Retinal pigment epithelial cell (primary cell): ENCODE measurements at regions not wholly inside any gene's neighbourhood (a gene's known extent, or its start where the extent isn't known, plus 50 kb on each side); places are given as distances from the start of the nearest gene placed in this dataset.
"Not testable (repeated sequence)": the region's sequence is repeated elsewhere in the genome, so short reads cannot be mapped to it uniquely, and the experiment has no call there.

Source experiments
- DNase-seq: peaks from one replicate; pipeline ENCODE4 v3.0.0-alpha.2; 2010; ENCODE audit warnings: low read depth
- H3K4me3 ChIP-seq: 2 replicates; pipeline ENCODE4 v1.5.1; 2011; ENCODE audit warnings: mild to moderate bottlenecking, low read length, control low read depth, moderate library complexity
- TF ChIP-seq, protein P1 (sequence below): conservative IDR thresholded peaks from 2 replicates; pipeline ENCODE4 v1.5.1; 2011; ENCODE audit warnings: low read depth, low read length, control low read depth, inconsistent platforms

DNA sequence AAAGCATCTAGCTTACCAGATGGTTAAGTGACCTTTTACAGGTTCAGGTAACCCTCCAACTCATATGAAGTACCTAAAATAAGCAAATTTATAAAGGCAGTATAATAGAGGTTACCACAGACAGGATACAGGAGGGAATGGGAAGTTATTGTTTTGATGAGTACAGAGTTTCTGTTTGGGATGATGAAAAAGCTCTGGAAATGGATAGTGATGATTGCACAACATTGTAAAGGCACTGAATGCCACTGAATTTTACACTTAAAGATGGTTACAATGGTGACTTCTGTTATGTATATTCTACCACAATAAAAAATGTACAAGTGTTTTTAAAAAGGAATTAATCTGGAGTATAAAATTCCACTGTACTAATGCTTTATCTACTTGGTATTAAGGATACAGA, 75.0 kb upstream of the NIPBL start:
- no peak for DNase-seq
- no peak overlapping the region for H3K4me3 ChIP-seq
- TF ChIP-seq, protein P1, sequence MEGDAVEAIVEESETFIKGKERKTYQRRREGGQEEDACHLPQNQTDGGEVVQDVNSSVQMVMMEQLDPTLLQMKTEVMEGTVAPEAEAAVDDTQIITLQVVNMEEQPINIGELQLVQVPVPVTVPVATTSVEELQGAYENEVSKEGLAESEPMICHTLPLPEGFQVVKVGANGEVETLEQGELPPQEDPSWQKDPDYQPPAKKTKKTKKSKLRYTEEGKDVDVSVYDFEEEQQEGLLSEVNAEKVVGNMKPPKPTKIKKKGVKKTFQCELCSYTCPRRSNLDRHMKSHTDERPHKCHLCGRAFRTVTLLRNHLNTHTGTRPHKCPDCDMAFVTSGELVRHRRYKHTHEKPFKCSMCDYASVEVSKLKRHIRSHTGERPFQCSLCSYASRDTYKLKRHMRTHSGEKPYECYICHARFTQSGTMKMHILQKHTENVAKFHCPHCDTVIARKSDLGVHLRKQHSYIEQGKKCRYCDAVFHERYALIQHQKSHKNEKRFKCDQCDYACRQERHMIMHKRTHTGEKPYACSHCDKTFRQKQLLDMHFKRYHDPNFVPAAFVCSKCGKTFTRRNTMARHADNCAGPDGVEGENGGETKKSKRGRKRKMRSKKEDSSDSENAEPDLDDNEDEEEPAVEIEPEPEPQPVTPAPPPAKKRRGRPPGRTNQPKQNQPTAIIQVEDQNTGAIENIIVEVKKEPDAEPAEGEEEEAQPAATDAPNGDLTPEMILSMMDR: no peak

DNA sequence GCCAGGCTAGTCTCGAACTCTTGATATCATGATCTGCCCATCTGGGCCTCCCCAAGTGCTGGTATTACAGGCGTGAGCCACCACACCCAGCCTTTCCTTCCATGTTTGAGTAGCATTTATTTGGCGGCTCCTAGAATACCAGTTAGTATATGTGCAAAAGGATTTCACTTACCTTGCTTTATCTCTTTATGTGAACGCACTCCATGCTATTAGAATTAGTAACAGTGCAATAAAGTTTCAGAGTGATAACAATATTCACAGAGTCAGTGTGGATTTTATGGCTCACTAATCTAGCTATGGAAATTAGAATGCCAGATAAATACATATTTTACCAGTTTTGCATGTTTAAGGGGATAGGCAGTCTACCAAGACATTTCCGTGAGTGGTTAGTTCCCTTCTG, 74.4 kb upstream of the NIPBL start:
- DNase-seq: no peak
- H3K4me3 ChIP-seq: no peak overlapping the region
- TF ChIP-seq, protein P1: no peak

DNA sequence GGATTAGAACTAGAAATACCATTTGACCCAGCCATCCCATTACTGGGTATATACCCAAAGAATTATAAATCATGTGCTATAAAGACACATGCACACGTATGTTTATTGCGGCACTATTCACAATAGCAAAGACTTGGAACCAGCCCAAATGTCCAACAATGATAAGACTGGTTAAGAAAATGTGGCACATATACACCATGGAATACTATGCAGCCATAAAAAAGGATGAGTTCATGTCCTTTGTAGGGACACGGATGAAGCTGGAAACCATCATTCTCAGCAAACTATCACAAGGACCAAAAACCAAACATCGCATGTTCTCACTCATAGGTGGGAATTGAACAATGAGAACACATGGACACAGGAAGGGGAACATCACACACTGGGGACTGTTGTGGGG, 63.3 kb upstream of the NIPBL start:
- DNase-seq, H3K4me3 ChIP-seq: not testable (repeated sequence)

DNA sequence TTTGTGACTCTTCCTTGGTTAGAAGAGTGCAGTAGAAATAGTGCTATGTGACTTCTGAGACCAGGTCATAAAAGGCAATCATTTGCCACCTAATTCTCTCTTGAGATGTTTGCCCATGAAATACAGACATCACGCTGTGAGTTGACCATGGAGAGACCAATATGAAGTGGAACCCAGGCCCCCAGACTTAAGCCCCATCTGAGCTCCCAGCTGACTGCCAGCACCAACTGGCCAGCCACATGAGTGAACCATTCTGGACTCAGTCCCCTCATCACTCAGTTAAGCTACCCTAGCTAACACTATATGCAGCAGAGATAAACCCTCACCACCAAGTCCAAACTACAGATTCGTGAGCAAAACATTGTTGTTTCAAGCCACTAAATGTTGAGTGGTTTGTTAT, 60.7 kb upstream of the NIPBL start:
- no peak overlapping the region for H3K4me3 ChIP-seq
- no peak for DNase-seq
- TF ChIP-seq, protein P1: no peak

DNA sequence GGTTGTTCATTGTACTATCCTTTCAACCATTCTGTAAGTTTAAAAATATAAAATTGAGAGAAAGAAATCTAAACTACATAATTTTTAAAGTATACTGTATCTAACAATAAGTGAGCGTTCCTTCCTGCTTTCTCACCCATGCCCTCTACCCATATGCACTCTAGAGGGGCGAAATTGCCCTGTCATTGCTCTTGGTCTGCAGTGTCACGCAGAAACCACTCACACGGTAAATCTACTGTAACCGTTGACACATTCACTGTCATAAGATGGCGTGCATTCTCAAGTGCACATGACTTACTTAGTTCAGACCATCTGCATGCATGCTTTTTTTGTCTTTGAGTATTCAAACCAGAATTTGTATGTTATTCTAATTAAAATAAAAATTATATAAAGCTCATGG, 55.7 kb upstream of the NIPBL start:
- H3K4me3 ChIP-seq: no peak overlapping the region
- no peak for DNase-seq
- TF ChIP-seq, protein P1: no peak

DNA sequence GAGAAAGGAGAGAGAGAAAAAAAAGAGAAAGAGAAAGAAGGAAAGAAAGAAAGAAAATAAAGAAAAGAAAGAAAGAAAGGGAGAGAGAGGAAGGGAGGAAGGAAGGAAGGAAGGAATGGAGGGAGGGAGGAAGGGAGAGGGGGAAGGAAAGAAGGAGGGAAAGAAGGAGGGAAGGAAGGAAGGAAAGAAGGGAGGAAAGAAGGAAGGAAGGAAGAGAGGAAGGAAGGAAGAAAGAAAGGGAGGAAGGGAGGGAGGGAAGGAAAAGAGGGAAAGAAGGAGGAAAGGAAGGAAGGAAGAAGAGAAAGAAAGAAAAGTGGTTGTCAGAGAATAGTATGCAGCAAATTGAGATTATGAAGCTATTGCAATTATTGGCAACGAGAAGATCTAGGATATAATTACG, 49.9 kb upstream of the NIPBL start:
- TF ChIP-seq, protein P1: no peak
- no peak for DNase-seq
- no peak overlapping the region for H3K4me3 ChIP-seq
